ENCODE measurements at regions not wholly inside any gene's neighbourhood (a gene's known extent, or its start where the extent isn't known, plus 50 kb on each side); places are given as distances from the start of the nearest gene placed in this dataset.

GRCh38 chr13:26494571-26495195 lies 62.8 kb upstream of the WASF3 start:
- Mint-ChIP-seq H3K4me1 (ENCODE audit: low read depth, unreplicated experiment) (peaks cover 10% of the 10 kb centered on the region), H3K27ac (ENCODE audit: unreplicated experiment) (no peak overlapping the region), H3K9me3 (ENCODE audit: unreplicated experiment) (peaks cover 2% of the 10 kb centered on the region), H3K4me3 (ENCODE audit: unreplicated experiment) (no peak overlapping the region), H3K27me3 (ENCODE audit: unreplicated experiment) (peaks cover 2% of the 10 kb centered on the region), H3K36me3 (ENCODE audit: unreplicated experiment) (peaks cover 9% of the 10 kb centered on the region)
- TF ChIP-seq, protein P1, sequence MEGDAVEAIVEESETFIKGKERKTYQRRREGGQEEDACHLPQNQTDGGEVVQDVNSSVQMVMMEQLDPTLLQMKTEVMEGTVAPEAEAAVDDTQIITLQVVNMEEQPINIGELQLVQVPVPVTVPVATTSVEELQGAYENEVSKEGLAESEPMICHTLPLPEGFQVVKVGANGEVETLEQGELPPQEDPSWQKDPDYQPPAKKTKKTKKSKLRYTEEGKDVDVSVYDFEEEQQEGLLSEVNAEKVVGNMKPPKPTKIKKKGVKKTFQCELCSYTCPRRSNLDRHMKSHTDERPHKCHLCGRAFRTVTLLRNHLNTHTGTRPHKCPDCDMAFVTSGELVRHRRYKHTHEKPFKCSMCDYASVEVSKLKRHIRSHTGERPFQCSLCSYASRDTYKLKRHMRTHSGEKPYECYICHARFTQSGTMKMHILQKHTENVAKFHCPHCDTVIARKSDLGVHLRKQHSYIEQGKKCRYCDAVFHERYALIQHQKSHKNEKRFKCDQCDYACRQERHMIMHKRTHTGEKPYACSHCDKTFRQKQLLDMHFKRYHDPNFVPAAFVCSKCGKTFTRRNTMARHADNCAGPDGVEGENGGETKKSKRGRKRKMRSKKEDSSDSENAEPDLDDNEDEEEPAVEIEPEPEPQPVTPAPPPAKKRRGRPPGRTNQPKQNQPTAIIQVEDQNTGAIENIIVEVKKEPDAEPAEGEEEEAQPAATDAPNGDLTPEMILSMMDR (IDR thresholded peaks at IDR 0.05; ENCODE audit: partially characterized antibody, unreplicated experiment) = no peak
- no peak for DNase-seq

GRCh38 chr13:26495750-26496149 lies 61.7 kb upstream of the WASF3 start:
- Mint-ChIP-seq H3K9me3 (ENCODE audit: unreplicated experiment) (no peaks in the 10 kb centered on the region), H3K36me3 (ENCODE audit: unreplicated experiment) (peaks cover 3% of the 10 kb centered on the region), H3K27ac (ENCODE audit: unreplicated experiment) (no peak overlapping the region)

DNA sequence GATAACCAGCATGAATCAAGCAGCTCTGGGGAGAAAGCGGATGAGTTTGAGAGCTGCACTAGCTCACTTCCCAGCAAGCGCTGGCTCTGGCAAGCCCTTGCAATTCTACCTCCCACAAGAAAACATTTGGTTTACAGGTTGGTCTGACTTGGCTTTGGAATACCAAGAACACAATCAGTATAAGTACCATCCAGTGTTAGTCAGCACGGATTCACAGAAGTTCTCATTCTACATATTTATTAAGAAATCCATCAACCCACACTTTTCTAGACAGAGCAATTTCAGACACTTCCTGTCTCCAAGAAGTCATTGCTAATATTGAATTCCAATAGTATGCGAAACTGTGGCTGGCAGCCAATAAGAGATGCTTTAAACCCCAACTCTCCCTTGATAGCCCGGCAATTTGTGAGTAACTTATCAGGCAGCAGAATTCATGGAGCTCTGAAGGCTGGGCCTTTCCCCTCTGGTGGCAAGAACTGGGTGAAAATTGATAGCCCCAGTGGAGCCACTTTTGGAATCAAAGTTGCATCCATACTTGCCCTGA lies 59.4 kb upstream of the WASF3 start:
- no peaks in the 10 kb centered on the region for H3K27me3 Mint-ChIP-seq (ENCODE audit: unreplicated experiment)
- no peak overlapping the region for H3K4me3 Mint-ChIP-seq (ENCODE audit: unreplicated experiment)
- H3K27ac Mint-ChIP-seq (ENCODE audit: unreplicated experiment) = no peak overlapping the region
- TF ChIP-seq, protein P1 (IDR thresholded peaks at IDR 0.05; ENCODE audit: partially characterized antibody, unreplicated experiment) = no peak
- H3K9me3 Mint-ChIP-seq (ENCODE audit: unreplicated experiment) = no peaks in the 10 kb centered on the region
- H3K36me3 Mint-ChIP-seq (ENCODE audit: unreplicated experiment) = no peaks in the 10 kb centered on the region
- H3K4me1 Mint-ChIP-seq (ENCODE audit: low read depth, unreplicated experiment) = peaks cover 10% of the 10 kb centered on the region
- DNase-seq = no peak

More at GRCh38 chr13:26495750-26496149, 61.7 kb upstream of the WASF3 start:
- TF ChIP-seq, protein P1 (IDR thresholded peaks at IDR 0.05; ENCODE audit: partially characterized antibody, unreplicated experiment) = no peak
- DNase-seq = no peak
- Mint-ChIP-seq H3K27me3 (ENCODE audit: unreplicated experiment) (no peaks in the 10 kb centered on the region), H3K4me1 (ENCODE audit: low read depth, unreplicated experiment) (peaks cover 10% of the 10 kb centered on the region), H3K4me3 (ENCODE audit: unreplicated experiment) (no peak overlapping the region)

DNA sequence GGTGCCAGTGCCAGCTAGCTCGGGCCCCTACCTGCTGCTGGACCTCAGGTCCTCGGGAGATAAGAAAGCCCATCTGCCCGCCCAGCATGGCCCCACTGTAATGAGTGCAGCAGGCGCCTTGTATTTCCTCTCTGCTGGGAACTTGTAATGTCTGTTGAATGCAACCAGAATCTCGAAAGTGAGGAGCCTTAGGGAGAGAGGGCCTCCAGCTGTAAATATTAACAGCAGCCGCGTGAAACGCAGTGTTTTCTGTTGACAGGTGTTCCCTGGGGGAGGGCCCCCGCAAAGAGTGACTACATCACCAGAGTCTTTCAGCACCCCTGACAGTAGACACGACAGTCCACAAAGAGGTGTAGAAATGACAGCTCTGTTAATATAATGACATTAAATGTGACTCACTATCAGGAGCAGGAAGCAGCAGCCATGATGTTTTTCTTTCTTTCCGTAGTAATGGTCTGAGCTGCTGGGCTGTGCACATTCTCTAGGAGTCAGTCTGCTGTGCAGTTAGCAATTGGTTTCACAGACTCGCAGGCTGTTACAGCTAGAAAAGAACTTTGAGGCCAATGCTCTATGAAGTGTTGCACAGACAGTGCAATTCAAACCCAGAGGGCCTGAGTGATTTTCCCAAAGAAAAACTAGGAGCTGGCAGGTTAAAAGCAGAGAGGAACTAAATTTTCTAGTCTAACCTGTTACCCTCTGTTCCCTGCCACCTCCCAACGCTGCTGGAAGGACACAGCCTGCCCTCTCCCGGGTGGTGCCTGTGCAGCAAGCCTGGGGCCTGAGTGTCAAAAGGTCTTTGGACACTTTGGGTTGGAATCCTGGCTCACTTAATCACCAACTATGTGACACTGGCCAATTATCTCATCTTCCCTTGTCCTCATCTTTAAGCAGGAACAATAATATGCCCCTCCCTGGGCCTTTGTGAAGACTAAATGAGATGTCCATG lies 58.6 kb upstream of the WASF3 start:
- H3K36me3 Mint-ChIP-seq (ENCODE audit: unreplicated experiment) = no peaks in the 10 kb centered on the region
- TF ChIP-seq, protein P1 (IDR thresholded peaks at IDR 0.05; ENCODE audit: partially characterized antibody, unreplicated experiment) = no peak
- peaks cover 11% of the 10 kb centered on the region for H3K4me1 Mint-ChIP-seq (ENCODE audit: low read depth, unreplicated experiment)
- H3K9me3 Mint-ChIP-seq (ENCODE audit: unreplicated experiment) = no peaks in the 10 kb centered on the region
- H3K4me3 Mint-ChIP-seq (ENCODE audit: unreplicated experiment) = no peak overlapping the region
- no peaks in the 10 kb centered on the region for H3K27me3 Mint-ChIP-seq (ENCODE audit: unreplicated experiment)
- no peak overlapping the region for H3K27ac Mint-ChIP-seq (ENCODE audit: unreplicated experiment)
- DNase-seq = no peak
